Lower lobe of right lung (tissue), 2 donors: ENCODE measurements at regions not wholly inside any gene's neighbourhood (a gene's known extent, or its start where the extent isn't known, plus 50 kb on each side); places are given as distances from the start of the nearest gene placed in this dataset.

Source experiments
- ATAC-seq, 2 donors: fragments of 200-7000 bp; cut with Tn5 transposase; one replicate each; pipeline ENCODE4 v1.9.1; 2020 to 2022; ENCODE audit warnings: mild to moderate bottlenecking in 2 of 2, moderate library complexity in 2 of 2
- DNase-seq: peaks from one replicate; pipeline ENCODE4 v3.0.0-alpha.2; 2020
- H3K27ac ChIP-seq: fragments of 200-600 bp; one replicate; pipeline ENCODE4 v1.8.0; 2022
- H3K27me3 ChIP-seq: fragments of 200-600 bp; one replicate; pipeline ENCODE4 v1.8.0; 2022; ENCODE audit warnings: low read depth
- H3K36me3 ChIP-seq: fragments of 200-600 bp; one replicate; pipeline ENCODE4 v1.8.0; 2022; ENCODE audit warnings: mild to moderate bottlenecking
- H3K4me1 ChIP-seq: fragments of 200-600 bp; one replicate; pipeline ENCODE4 v1.8.0; 2022
- H3K4me3 ChIP-seq: fragments of 200-600 bp; one replicate; pipeline ENCODE4 v1.8.0; 2022; ENCODE audit warnings: mild to moderate bottlenecking
- H3K9me3 ChIP-seq: fragments of 200-600 bp; one replicate; pipeline ENCODE4 v1.8.0; 2022
- intact Hi-C: fragments of 100-400 bp; cut with DNase I; formaldehyde crosslinking; loops from one replicate; pipeline ENCODE4 v1.11.0; 2022
- TF ChIP-seq, protein P1 (sequence below): fragments of 200-600 bp; IDR thresholded peaks from one replicate; pipeline ENCODE4 v1.8.0; 2022; ENCODE audit warnings: antibody characterized with exemption, mild to moderate bottlenecking
- donor health status: DM: no; HTN: yes; CAD: no; lungs with severe emphysema.

DNA sequence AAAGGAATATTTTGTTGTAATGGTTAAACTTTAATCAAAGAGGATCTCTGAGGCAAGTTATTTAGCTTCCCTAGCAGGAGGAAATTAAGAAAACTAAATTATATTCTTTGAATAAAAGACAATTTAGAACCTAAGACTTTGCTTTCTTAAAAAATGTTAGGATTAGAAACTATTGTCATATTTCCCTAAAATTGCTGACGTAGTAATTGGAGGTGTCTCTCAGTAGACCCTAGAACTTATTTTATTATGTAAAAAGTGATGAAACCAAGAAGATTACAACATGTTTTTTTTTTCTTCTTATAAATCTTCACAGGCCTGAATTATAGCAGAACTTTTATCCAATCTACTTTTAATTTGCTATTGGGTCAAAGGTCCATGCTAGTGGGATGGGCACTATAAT, 363.3 kb upstream of the THRB start:
- no peaks in the 10 kb centered on the region for H3K36me3 ChIP-seq

DNA sequence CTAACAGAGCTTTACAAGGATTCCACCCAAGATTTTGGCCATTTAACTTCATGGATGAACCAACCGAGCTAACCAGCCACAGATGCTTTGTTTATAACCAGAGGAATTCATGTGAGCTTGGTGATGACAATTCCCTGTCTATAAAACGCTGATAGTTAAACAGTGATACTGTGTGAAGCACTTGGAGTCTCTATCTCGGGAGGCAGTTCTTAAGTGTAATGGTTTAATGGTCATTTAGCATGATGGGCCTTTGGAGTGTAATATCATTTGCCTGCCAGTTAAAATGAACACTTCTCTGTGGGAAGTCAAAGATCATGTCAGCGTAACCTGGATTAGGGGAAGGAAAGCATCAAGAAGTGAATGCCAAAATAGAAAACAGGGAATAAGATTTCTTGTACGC, 368.6 kb upstream of the THRB start:
- H3K4me1 ChIP-seq: no peaks in the 10 kb centered on the region
- TF ChIP-seq, protein P1, sequence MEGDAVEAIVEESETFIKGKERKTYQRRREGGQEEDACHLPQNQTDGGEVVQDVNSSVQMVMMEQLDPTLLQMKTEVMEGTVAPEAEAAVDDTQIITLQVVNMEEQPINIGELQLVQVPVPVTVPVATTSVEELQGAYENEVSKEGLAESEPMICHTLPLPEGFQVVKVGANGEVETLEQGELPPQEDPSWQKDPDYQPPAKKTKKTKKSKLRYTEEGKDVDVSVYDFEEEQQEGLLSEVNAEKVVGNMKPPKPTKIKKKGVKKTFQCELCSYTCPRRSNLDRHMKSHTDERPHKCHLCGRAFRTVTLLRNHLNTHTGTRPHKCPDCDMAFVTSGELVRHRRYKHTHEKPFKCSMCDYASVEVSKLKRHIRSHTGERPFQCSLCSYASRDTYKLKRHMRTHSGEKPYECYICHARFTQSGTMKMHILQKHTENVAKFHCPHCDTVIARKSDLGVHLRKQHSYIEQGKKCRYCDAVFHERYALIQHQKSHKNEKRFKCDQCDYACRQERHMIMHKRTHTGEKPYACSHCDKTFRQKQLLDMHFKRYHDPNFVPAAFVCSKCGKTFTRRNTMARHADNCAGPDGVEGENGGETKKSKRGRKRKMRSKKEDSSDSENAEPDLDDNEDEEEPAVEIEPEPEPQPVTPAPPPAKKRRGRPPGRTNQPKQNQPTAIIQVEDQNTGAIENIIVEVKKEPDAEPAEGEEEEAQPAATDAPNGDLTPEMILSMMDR: no peak
- no peaks in the 10 kb centered on the region for H3K27me3 ChIP-seq
- ATAC-seq (no peak), DNase-seq (no peak)
- intact Hi-C loops: no loop called here
- H3K36me3 ChIP-seq: no peaks in the 10 kb centered on the region
- H3K9me3 ChIP-seq: no peaks in the 10 kb centered on the region
- no peak overlapping the region for H3K4me3 ChIP-seq
- no peak overlapping the region for H3K27ac ChIP-seq

More for the DNA sequence above, 363.3 kb upstream of the THRB start:
- no peak for ATAC-seq
- H3K27ac ChIP-seq: no peak overlapping the region
- TF ChIP-seq, protein P1: no peak
- no peak for DNase-seq
- H3K9me3 ChIP-seq: no peaks in the 10 kb centered on the region
- no peak overlapping the region for H3K4me3 ChIP-seq
- no peaks in the 10 kb centered on the region for H3K27me3 ChIP-seq
- intact Hi-C loops: no loop called here
- no peaks in the 10 kb centered on the region for H3K4me1 ChIP-seq

DNA sequence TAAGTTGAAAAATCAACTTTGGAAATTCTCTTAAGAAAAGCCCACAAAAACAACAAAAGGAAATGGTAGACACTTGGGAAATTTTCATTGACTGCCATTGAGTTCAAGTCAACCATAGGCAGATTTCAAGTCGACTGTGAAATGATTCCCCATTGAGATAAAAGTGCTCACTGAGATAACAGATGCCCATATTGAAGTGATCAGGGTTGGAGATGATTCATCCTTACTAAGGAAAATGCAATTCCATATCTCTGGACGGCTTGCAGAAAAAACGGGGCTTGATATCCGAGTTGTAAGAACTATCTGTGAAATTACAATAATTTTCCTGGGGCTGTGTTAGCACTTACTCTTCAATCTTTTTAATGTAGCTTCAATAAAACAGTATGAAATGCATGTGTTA, 373.1 kb upstream of the THRB start:
- Histone ChIP-seq H3K4me3 (no peak overlapping the region), H3K9me3 (no peaks in the 10 kb centered on the region), H3K27me3 (no peaks in the 10 kb centered on the region), H3K4me1 (no peaks in the 10 kb centered on the region), H3K36me3 (no peaks in the 10 kb centered on the region), H3K27ac (no peak overlapping the region)
- DNase-seq (no peak), ATAC-seq (no peak)
- TF ChIP-seq, protein P1: no peak
- intact Hi-C loops: no loop called here

DNA sequence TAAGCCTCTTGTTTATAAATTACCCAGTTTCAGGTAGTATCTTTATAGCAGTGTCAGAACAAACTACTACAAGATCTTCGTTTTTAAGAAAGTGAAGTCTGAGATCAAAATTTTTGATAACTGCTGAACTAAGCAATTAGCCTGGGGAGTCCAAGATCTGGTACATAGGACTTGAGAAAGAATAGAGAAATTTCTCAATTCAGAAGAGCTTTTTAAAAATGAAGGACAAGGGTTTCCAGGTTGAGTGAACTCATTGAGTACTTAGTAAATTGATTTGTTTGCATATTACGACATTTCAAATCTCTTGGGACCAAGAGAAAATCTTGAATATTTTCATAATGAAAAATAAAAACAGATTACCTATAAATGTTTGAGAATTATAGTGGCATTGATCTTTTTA, 386.6 kb upstream of the THRB start:
- H3K36me3 ChIP-seq: no peaks in the 10 kb centered on the region
- no peaks in the 10 kb centered on the region for H3K27me3 ChIP-seq
- no peak overlapping the region for H3K4me3 ChIP-seq
- no peak overlapping the region for H3K27ac ChIP-seq
- DNase-seq: no peak
- H3K9me3 ChIP-seq: no peaks in the 10 kb centered on the region
- intact Hi-C loops: no loop called here
- TF ChIP-seq, protein P1: no peak
- no peaks in the 10 kb centered on the region for H3K4me1 ChIP-seq
- ATAC-seq: peak in 1 of 2 donors; percentile 50

DNA sequence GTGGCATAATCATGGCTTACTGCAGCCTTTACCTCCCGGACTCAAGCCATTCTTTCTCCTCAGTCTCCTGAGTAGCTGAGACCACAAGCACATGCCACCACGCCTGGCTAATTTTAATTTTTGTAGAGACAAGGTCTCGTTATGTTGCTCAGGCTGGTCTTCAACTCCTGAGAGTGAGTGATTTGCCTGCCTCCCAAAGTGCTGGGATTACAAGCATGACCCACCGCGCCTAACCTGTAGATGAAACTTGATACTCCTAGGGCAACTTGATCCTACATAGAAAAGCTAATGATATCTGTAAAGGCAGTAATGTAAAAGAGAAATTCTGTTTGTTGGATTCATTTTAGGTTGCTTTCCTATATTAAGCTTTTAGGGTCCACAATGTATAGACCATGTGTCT, 391.9 kb upstream of the THRB start:
- no peak for ATAC-seq
- DNase-seq: no peak
- TF ChIP-seq, protein P1: no peak

DNA sequence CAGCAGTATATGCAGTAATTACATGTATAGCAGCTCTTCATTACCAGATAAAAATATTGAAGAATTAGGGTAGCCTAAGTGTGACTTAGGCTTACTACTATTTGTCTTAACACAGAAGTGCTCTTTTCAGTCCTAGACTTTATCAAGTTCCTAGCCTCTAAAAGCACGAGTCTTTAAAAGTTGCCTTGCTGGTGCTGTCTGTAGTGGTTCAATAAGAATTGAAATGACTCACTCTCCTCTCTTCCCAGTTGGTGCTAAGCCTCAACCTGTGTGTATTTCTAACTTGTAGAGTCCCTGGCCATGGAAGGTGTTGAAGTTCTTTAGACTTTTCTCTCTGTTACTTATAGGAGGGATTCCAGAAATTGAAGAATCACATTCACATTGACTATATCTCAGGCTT, 395.4 kb upstream of the THRB start:
- Histone ChIP-seq H3K36me3 (no peaks in the 10 kb centered on the region), H3K4me1 (no peaks in the 10 kb centered on the region), H3K9me3 (no peaks in the 10 kb centered on the region), H3K4me3 (no peak overlapping the region), H3K27me3 (no peaks in the 10 kb centered on the region), H3K27ac (no peak overlapping the region)
- ATAC-seq (peak; percentile 39 to 52), DNase-seq (no peak)
- intact Hi-C loops: no loop called here
- TF ChIP-seq, protein P1: no peak

More for the DNA sequence above, 391.9 kb upstream of the THRB start:
- intact Hi-C loops: no loop called here
- Histone ChIP-seq H3K36me3 (no peaks in the 10 kb centered on the region), H3K27ac (no peak overlapping the region), H3K4me3 (no peak overlapping the region), H3K9me3 (no peaks in the 10 kb centered on the region), H3K4me1 (no peaks in the 10 kb centered on the region), H3K27me3 (no peaks in the 10 kb centered on the region)
